HCT116 (cell line): ENCODE measurements at regions not wholly inside any gene's neighbourhood (a gene's known extent, or its start where the extent isn't known, plus 50 kb on each side); places are given as distances from the start of the nearest gene placed in this dataset.

ENCODE experiments used
- ATAC-seq: fragments of 200-7000 bp; cut with Tn5 transposase; 2 replicates; pipeline ENCODE4 v1.9.1; 2020; ENCODE audit warnings: mild to moderate bottlenecking, moderate library complexity
- BruUV-seq: library from RNA; stranded (reverse); fragments of 400-500 nt; replicated peaks from 2 replicates; lab custom pipeline; 2021; lab: Mats Ljungman, UMichigan
- CTCF ChIA-PET: fragments of 300-600 bp; sonication (Branson Sonifier 250); formaldehyde crosslinking; loops from one replicate; lab custom pipeline; 2021; ENCODE audit warnings: antibody characterized with exemption; lab: Charles Lee
- POLR2A ChIA-PET: fragments of 300-600, 350-600 bp; sonication (Branson Sonifier 250); formaldehyde crosslinking; loops from one replicate; lab custom pipeline; 2021; ENCODE audit warnings: antibody characterized with exemption; lab: Charles Lee
- RAD21 ChIA-PET, 2 experiments: fragments of 300-600 bp; sonication (Branson Sonifier 250); formaldehyde crosslinking; loops; one replicate each; lab custom pipeline; 2023; ENCODE audit warnings: low total read pairs in 2 of 2; ENCODE audit not compliant: uncharacterized antibody in 2 of 2, unreplicated experiment in 2 of 2, low non-redundant PET in 1 of 2; lab: Charles Lee
- DNase-seq: peaks from one replicate; pipeline ENCODE4 v3.0.0-alpha.2; 2010; ENCODE audit warnings: low read depth, low spot score
- H2AFZ ChIP-seq: fragments of 200-600 bp; shearing (Covaris generic), sonication (generic); 2 replicates; pipeline ENCODE4 v1.6.1; 2017; ENCODE audit warnings: low read depth, mixed run types, mixed read lengths, antibody characterized with exemption, low read length; ENCODE audit not compliant: poor library complexity, severe bottlenecking
- H3K27ac ChIP-seq: 2 replicates; pipeline ENCODE4 v1.5.1; 2012; ENCODE audit warnings: low read depth, low read length
- H3K27me3 ChIP-seq: fragments of 200-600 bp; sonication (generic); 2 replicates; pipeline ENCODE4 v1.6.1; 2016; ENCODE audit warnings: mixed run types, low read length, mixed read lengths; ENCODE audit not compliant: insufficient read depth
- H3K36me3 ChIP-seq, 2 experiments: fragments of 200-500 bp in 1 of 2; fragments of 200-600 bp in 1 of 2; sonication (Bioruptor generic) in 1 of 2; sonication (generic) in 1 of 2; 2 replicates each; pipeline versions ENCODE4 v1.5.1 to v1.6.1; 2014 to 2016; ENCODE audit warnings: low read length in 2 of 2, inconsistent platforms in 1 of 2, mixed read lengths in 1 of 2, mixed run types in 1 of 2; ENCODE audit not compliant: insufficient read depth in 2 of 2, control insufficient read depth in 1 of 2
- H3K4me1 ChIP-seq, 2 experiments: fragments of 200-600 bp in 1 of 2; sonication (generic) in 1 of 2; 2 replicates each; pipeline versions ENCODE4 v1.5.1 to v1.6.1; 2012 to 2017; ENCODE audit warnings: low read length in 2 of 2, inconsistent platforms in 1 of 2, mild to moderate bottlenecking in 1 of 2, mixed read lengths in 1 of 2, mixed run types in 1 of 2, moderate library complexity in 1 of 2; ENCODE audit not compliant: insufficient read depth in 2 of 2, control insufficient read depth in 1 of 2
- H3K4me2 ChIP-seq: fragments of 200-600 bp; sonication (generic); 2 replicates; pipeline ENCODE4 v1.6.1; 2017; ENCODE audit warnings: mixed run types, low read length, mixed read lengths
- H3K4me3 ChIP-seq, 2 experiments: fragments of 200-600 bp in 1 of 2; sonication (generic) in 1 of 2; replicated peaks in 1 of 2; 2 replicates each; pipeline ENCODE4 v1.5.1; 2011 to 2016; ENCODE audit warnings: low read length in 2 of 2, control low read depth in 1 of 2, low read depth in 1 of 2, mild to moderate bottlenecking in 1 of 2, mixed read lengths in 1 of 2, mixed run types in 1 of 2
- H3K79me2 ChIP-seq: fragments of 200-600 bp; sonication (generic); 2 replicates; pipeline ENCODE4 v1.6.1; 2017; ENCODE audit warnings: mild to moderate bottlenecking, mixed run types, low read length, moderate library complexity, mixed read lengths; ENCODE audit not compliant: insufficient read depth
- H3K9ac ChIP-seq: fragments of 200-600 bp; sonication (generic); 2 replicates; pipeline ENCODE4 v1.6.1; 2016; ENCODE audit warnings: low read length, mixed read lengths
- H3K9me2 ChIP-seq: fragments of 200-600 bp; sonication (generic), shearing (Covaris generic); 2 replicates; pipeline ENCODE4 v1.6.1; 2017; ENCODE audit warnings: mixed run types, mild to moderate bottlenecking, moderate library complexity; ENCODE audit not compliant: insufficient read depth
- H3K9me3 ChIP-seq, 2 experiments: fragments of 200-500 bp in 1 of 2; fragments of 200-600 bp in 1 of 2; sonication (Bioruptor generic) in 1 of 2; sonication (generic) in 1 of 2; 2 replicates each; pipeline ENCODE4 v1.6.1; 2014 to 2017; ENCODE audit warnings: low read length in 2 of 2, mixed read lengths in 2 of 2, inconsistent platforms in 1 of 2, low read depth in 1 of 2, mild to moderate bottlenecking in 1 of 2, mixed run types in 1 of 2, moderate library complexity in 1 of 2; ENCODE audit not compliant: control insufficient read depth in 1 of 2, insufficient read depth in 1 of 2
- H4K20me1 ChIP-seq: fragments of 200-600 bp; sonication (generic), shearing (Covaris generic); 2 replicates; pipeline ENCODE4 v1.6.1; 2017; ENCODE audit warnings: mixed run types, mild to moderate bottlenecking, moderate library complexity; ENCODE audit not compliant: insufficient read depth
- ATF3 ChIP-seq: IDR thresholded peaks from 2 replicates; pipeline ENCODE4 v1.6.1; 2012
- CBX3 ChIP-seq: IDR thresholded peaks from 2 replicates; pipeline ENCODE4 v1.6.1; 2012; ENCODE audit warnings: low read depth
- CEBPB ChIP-seq: IDR thresholded peaks from 2 replicates; pipeline ENCODE4 v1.6.1; 2012; ENCODE audit warnings: low read depth
- CTCF ChIP-seq, 3 experiments: fragments of 200-600 bp in 1 of 3; sonication (generic) in 1 of 3; IDR thresholded peaks in 2 of 3; conservative IDR thresholded peaks in 1 of 3; 2 replicates each; pipeline ENCODE4 v1.5.1; 2012 to 2017; ENCODE audit warnings: low read depth in 2 of 3, low read length in 2 of 3, antibody characterized with exemption in 1 of 3, borderline replicate concordance in 1 of 3, control low read depth in 1 of 3, mild to moderate bottlenecking in 1 of 3, mixed read lengths in 1 of 3, mixed run types in 1 of 3, moderate library complexity in 1 of 3; ENCODE audit not compliant: insufficient read depth in 1 of 3
- EGR1 ChIP-seq: IDR thresholded peaks from 2 replicates; pipeline ENCODE4 v1.6.1; 2012; ENCODE audit warnings: low read depth
- ELF1 ChIP-seq: IDR thresholded peaks from 2 replicates; pipeline ENCODE4 v1.6.1; 2012; ENCODE audit warnings: low read depth, borderline replicate concordance
- EZH2 ChIP-seq: fragments of 200-600 bp; sonication (generic); IDR thresholded peaks from 2 replicates; pipeline ENCODE4 v1.6.1; 2017; ENCODE audit warnings: antibody characterized with exemption, mixed run types
- EZH2phosphoT487 ChIP-seq: fragments of 200-600 bp; IDR thresholded peaks from 2 replicates; pipeline ENCODE4 v1.6.1; 2018; ENCODE audit warnings: antibody characterized with exemption, borderline replicate concordance
- FOSL1 ChIP-seq: IDR thresholded peaks from 2 replicates; pipeline ENCODE4 v1.6.1; 2012; ENCODE audit warnings: low read depth
- JUND ChIP-seq: IDR thresholded peaks from 2 replicates; pipeline ENCODE4 v1.6.1; 2012
- MAX ChIP-seq: IDR thresholded peaks from 2 replicates; pipeline ENCODE4 v1.6.1; 2012
- POLR2A ChIP-seq: IDR thresholded peaks from 2 replicates; pipeline ENCODE4 v1.7.0; 2011; ENCODE audit warnings: borderline replicate concordance; ENCODE audit not compliant: insufficient read depth, insufficient read length; ENCODE audit errors: extremely low read depth
- REST ChIP-seq: IDR thresholded peaks from 2 replicates; pipeline ENCODE4 v1.6.1; 2012; ENCODE audit warnings: low read depth
- SIN3A ChIP-seq: IDR thresholded peaks from 2 replicates; pipeline ENCODE4 v1.6.1; 2012; ENCODE audit warnings: low read depth
- SP1 ChIP-seq: IDR thresholded peaks from 2 replicates; pipeline ENCODE4 v1.6.1; 2012; ENCODE audit warnings: low read depth
- SRF ChIP-seq: IDR thresholded peaks from 2 replicates; pipeline ENCODE4 v1.6.1; 2012; ENCODE audit warnings: low read depth
- TCF7L2 ChIP-seq: IDR thresholded peaks from 2 replicates; pipeline ENCODE4 v1.7.0; 2011; ENCODE audit warnings: borderline replicate concordance, inconsistent platforms; ENCODE audit not compliant: insufficient read depth, insufficient read length; ENCODE audit errors: extremely low read depth
- ZBTB33 ChIP-seq: IDR thresholded peaks from 2 replicates; pipeline ENCODE4 v1.6.1; 2011; ENCODE audit warnings: mild to moderate bottlenecking, low read length, moderate library complexity; ENCODE audit not compliant: insufficient replicate concordance; ENCODE audit errors: extremely low read depth
- ZFX ChIP-seq: fragments of 450-650 bp; IDR thresholded peaks from 2 replicates; pipeline ENCODE4 v1.6.1; 2017
- ZNF274 ChIP-seq: fragments of 200-500 bp; sonication (Bioruptor generic); IDR thresholded peaks from 2 replicates; pipeline ENCODE4 v1.6.1; 2014; ENCODE audit warnings: mild to moderate bottlenecking, low read depth, low read length, inconsistent platforms
- intact Hi-C: fragments of 100-400 bp; cut with micrococcal nuclease; formaldehyde crosslinking; loops from 2 replicates; pipeline ENCODE4 v1.10.0; 2022

GRCh38 chr11:19493446-19494213, 219.0 kb upstream of the NAV2 start:
- TF ChIP-seq CEBPB (no peak), ZFX (no peak), POLR2A (no peak), CTCF (IDR thresholded peaks at IDR 0.05 in 2 of 3, conservative IDR thresholded peaks at IDR 0.05 in 1 of 3; ENCODE audit: borderline replicate concordance in 1 of 3, insufficient read depth in 1 of 3, low read depth in 2 of 3, low read length in 2 of 3) (no peak), TCF7L2 (no peak), SP1 (no peak), FOSL1 (no peak), SIN3A (no peak), ATF3 (no peak), EGR1 (no peak), SRF (no peak), REST (no peak), EZH2phosphoT487 (no peak), ZNF274 (no peak), ELF1 (no peak), MAX (no peak), JUND (no peak), ZBTB33 (no peak), CBX3 (no peak), EZH2 (no peak)
- H3K27ac ChIP-seq: no peak overlapping the region
- DNase-seq: no peak
- H2AFZ ChIP-seq: no peak overlapping the region
- no peaks in the 10 kb centered on the region for H3K36me3 ChIP-seq
- H3K9me2 ChIP-seq: no peaks in the 10 kb centered on the region
- ATAC-seq: no peak
- intact Hi-C loops: no loop called here
- no peaks in the 10 kb centered on the region for H3K79me2 ChIP-seq
- no TSS peak for BruUV-seq
- no peaks in the 10 kb centered on the region for H4K20me1 ChIP-seq
- RAD21 ChIA-PET: no interaction called here
- no peaks in the 10 kb centered on the region for H3K4me1 ChIP-seq
- no peak overlapping the region for H3K9ac ChIP-seq
- peaks cover 61% of the 10 kb centered on the region for H3K27me3 ChIP-seq
- CTCF ChIA-PET: interaction anchor here (1.0 kb wide), 1 partner anchor 422 kb away, joined by 3 read pairs; no protein-coding TSS in a partner anchor
- no peak overlapping the region for H3K4me3 ChIP-seq
- POLR2A ChIA-PET: interaction anchor here (0.7 kb wide), 1 partner anchor 909 kb away, joined by 4 read pairs; no protein-coding TSS in a partner anchor
- no peak overlapping the region for H3K4me2 ChIP-seq
- no peaks in the 10 kb centered on the region for H3K9me3 ChIP-seq
